DMS153 treated with DMSO at 0.1 percent for 48 hours (cell line): ENCODE measurements at regions not wholly inside any gene's neighbourhood (a gene's known extent, or its start where the extent isn't known, plus 50 kb on each side); places are given as distances from the start of the nearest gene placed in this dataset.

Experiments
- DNase-seq: peaks from one replicate; lab custom pipeline; 2025; ENCODE audit not compliant: unreplicated experiment; lab: John Stamatoyannopoulos, UW

DNA sequence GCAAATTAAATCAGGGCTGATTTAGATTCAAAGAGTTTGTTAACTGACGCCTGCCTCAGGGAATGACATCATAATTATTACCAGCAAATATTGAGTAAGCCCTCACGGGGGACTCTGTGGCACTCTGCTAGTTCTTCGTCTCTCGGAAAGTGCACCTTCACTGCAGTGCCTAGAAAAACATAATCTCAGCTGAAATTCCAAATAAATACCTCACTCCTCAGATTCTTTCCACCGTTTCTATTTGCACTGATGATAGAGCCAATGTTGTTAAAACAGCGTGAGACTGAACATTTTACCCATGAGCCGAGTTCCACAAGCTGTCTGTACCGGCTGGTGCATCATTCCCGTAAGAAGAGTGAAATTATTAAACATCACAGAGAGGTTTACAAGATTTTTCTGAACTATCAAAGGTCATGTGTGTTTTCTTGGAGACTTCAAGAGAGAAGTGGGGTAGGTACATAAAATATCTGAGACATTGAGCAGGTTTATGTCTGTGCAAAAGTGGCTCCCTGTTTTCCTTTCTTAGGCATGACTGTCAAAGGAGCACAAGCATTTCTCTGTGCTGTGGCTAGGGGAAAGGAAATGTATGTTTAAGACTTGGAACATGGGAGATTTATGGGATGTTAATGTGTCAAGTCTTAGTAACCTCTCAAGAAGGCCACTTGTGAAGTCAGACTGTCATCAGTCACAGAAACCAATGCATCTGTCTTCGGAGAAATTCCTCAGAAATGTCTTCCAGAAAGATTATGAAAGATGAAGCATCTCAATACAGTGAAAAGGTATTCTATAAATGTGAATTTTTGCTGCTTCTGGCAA, 119.6 kb downstream of the CBLL2 start:
- no peak for DNase-seq

DNA sequence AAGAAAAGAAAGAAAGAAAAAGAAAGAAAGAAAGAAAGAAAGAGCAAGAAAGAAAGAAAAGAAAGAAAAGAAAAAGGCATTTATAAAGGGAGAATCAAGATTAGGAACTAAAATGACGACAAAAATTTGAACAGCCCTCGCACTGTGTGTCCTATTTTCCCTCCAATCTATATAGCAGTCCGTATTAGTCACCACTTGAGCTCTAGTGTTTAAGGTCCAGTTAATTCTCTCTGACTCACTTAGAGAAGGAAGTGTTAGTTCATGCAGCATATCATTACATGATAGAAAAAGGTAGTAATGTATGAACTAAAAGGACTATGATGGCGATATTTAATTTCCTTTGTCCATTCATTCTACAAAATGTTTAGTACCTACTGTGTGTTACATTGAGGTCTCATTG, 122.7 kb downstream of the CBLL2 start:
- DNase-seq, result no peak

DNA sequence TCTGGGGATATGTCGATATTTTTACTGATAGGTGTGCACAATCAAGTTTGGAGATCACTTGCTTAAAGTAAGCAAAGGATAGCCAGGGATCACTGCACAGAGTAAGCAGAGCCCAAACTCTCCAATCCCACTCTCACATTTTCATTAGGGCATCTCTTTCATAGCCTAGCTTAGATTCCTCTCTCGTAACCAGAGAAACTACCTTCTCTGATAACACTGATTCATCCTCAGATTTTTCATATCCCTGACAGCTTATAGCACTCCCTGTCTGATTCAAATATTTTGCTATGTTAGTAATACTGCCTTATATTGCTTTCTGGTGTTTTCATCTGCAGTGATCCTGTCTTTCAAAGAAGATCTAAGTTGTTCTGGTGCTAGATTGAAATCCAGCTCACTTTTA, 123.7 kb downstream of the CBLL2 start:
- DNase-seq, result no peak

DNA sequence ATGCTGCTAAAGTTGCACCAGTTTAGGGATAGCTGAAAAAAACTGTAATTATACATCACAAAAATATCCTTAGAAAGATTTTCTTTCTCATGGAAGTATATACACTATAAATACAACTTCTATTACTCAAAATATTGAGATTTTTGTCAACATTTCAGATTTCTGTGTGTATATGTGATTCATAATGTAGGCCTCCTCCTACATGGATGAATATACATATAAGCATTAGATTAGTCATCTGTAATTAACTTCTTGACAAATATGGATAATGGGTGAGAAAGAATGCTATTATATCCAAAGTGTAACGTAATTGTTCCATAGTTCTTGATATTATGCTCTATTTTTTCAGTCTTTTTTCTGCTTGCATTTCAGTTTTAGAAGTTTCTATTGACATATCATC, 124.9 kb downstream of the CBLL2 start:
- DNase-seq, result no peak

GRCh38 chrX:22399437-22400192, 126.9 kb downstream of the CBLL2 start:
- no peak for DNase-seq

DNA sequence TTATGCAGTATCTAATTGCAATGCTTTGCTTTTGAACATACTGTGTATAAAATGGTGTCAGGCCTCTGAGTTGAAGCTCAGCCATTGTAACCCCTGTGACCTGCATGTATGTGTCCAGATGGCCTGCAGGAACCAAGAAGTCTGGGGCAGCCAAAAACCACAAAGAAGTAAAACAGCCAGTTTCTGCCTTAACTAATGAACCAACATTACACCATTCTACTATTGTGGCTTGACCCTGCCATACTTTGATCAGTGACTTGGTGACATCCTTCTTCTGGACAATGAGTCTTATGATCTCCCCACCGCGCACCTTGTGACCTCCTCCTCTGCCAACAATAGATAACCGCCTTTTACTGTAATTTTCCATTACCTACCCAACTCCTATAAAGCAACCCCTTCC, 131.6 kb downstream of the CBLL2 start:
- no peak for DNase-seq

DNA sequence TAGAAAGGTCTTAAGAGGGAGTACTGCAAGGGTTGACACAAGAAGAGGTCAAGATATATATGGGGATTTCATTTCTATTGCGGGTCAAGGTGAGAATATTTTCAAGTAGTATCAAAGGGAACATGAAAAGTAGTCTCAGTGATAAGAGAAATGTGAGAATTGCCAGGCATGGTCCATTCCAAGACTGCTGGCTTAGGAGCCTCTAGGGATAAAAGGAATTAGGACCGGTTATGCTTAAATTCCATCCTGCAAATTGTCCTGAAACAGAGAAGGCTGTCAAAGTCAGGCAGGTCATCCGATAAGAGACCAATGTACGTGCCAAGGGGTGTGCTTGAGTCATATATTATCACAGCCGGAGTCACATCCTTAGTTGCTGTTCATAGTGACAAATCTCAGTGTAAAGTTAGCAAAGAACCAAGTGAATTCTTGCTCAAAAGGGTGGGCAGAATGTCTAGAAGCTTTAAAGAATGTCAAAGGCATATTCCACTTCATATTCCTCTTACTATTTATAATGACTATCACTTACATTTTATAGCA, 133.6 kb downstream of the CBLL2 start:
- DNase-seq, result no peak

- no peak for DNase-seq
Measured at GRCh38 chrX:22409418-22409817, 136.7 kb downstream of the CBLL2 start.

DNA sequence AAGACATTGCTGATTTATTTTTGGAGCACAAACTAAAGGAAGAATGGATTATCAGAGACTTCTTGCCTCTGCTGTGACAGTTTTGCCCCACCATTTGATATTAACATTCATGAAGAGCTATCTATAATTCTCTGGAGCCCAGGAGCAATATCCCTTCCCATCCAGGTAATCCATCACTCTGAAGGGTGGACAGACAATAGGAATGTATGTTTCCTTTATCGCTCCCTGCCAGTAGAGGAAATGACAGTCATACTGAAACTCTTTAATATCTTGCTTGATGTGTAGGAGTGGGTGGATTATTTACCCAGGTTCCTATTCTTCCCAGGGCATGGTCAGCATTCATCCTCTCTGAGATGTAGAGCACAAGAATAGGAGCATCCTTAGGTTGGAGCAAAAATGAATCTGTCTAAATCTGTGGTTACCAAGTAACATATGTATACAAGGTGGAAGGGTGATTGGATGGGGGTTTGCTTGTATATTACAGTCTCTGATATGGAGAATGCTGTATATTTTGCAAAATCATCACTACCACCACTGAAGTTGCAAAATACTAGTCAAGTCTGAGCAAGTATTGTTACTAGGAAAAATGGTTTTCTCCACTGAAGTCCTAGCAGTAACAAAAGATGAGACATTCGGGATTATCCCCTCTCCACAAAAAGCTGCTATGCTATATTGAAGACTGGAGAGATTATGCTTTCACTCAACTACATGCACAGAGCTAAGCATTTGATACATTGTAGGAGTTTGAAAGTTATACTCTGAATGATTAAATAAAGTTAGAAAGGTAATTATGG, 151.6 kb downstream of the CBLL2 start:
- no peak for DNase-seq

DNA sequence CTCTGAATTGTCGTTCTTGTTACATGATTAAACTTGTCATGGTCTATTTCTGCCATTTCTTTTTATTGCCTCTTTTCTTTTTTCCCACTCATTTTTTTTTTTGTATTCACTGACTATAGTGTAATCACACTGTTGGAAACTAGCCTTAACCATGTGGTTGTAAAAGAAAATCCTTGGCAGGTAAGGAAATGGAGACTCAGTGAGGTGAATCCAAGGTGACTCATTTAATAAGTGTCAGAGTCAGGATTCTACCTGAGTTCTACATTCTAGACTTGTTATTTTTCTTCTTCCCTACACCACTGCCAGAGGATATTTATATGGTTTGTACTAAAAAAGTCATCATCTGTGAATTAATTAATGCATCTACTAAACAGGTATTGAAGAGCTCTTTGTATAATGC, 152.2 kb downstream of the CBLL2 start:
- no peak for DNase-seq

DNA sequence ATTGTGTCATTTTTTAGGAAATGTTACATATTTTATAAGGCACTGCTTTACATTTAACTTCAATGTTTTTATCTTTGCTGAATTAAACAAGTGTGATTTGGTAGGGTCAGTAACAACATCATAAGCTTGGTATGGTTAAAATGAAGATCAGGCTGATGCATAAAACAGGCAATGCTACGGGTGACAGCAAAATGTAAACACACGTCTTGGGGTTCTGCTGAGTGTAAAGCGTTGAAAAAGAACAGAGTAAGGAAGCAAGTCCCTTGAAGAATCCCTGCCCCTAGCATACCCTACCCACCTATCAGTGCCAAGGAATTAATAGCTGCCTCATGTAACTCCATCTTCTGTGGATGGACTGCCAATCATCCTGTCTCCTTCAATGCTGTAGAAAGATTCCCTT, 157.0 kb downstream of the CBLL2 start:
- no peak for DNase-seq

GRCh38 chrX:22430701-22431100, 158.0 kb downstream of the CBLL2 start:
- no peak for DNase-seq

- DNase-seq, result no peak
Measured at GRCh38 chrX:22433292-22434070, 160.8 kb downstream of the CBLL2 start.

DNA sequence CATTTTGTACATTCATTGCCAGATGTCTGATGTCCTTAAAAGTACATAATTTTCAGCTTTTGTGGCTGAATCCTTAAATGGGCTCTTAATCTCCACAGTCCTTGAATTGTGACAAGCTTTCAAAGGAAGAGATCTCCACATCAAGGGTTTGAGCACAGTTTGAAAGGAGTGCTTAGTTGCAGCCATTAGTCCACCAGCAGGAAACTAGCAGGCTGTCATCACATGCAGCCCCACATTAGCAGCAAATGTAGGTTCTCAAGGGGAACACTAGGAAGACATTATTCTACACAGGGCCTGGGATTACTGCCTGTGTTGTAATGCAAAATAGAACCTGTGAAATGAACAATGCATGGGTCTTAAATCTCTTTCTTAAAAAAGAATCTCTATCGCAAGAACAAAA, 173.2 kb downstream of the CBLL2 start:
- DNase-seq, result no peak

- no peak for DNase-seq
Measured at GRCh38 chrX:22462959-22463358, 190.2 kb downstream of the CBLL2 start.

DNA sequence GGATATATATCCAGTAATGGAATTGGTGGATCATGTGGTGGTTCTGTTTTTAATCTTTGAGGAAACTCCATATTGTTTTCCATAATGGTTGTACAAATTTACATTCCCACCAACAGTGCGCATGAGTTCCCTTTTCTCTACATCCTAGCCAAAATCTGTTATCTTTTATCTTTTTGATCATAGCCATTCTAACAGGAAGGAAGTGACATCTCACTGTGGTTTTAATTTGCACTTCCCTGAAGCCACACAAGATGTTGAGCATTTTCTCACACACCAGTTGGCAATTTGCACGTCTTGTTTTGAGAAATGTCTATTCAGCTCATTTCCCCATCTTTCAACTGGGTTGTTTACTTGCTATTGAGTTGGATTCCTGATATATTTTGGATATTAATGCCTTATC, 194.9 kb downstream of the CBLL2 start:
- DNase-seq, result no peak

- DNase-seq, result no peak
Measured at GRCh38 chrX:22481436-22481835, 208.7 kb downstream of the CBLL2 start.

DNA sequence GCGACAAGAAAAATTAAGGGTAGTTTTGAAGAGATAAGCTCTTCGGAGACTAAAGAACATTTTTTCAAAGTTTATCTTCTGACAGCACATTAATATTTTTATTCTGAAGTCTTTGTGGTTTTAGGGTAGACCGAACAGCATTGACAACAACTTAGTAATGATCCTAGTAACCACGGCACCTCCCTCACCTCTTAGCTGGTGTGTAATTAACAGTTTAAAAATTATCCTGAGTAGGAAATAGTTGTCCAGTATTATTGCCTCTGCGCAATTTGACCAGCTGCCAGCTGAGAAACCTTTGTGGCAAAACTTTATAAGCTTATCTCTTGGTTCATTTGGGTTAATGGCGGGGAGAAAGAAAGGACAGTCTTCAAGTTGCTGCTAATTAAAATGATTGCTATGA, 213.6 kb downstream of the CBLL2 start:
- DNase-seq, result no peak

DNA sequence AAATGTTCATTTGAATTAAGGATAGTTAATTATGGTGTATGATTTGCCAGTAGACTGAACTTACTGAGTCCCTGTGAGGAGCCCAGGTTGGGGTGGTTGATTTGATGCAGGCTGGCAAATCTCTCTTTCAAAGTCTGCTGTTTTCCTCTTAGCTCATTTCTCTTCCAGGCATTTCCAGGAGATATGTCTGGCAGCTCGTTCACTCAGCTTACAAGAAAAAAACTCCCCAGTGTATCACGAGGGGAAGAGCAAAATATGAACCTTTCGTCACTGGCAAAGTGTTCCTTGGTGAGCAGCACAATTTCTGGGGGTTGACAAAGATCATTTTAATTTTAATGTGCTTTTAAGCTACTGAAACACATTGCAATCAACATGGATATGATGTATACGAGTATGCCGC, 244.2 kb downstream of the CBLL2 start:
- DNase-seq, result no peak

GRCh38 chrX:22520128-22520828, 247.6 kb downstream of the CBLL2 start:
- DNase-seq, result no peak
